Suprapubic skin (tissue), 4 donors: ENCODE measurements at regions not wholly inside any gene's neighbourhood (a gene's known extent, or its start where the extent isn't known, plus 50 kb on each side); places are given as distances from the start of the nearest gene placed in this dataset.

ENCODE experiments used
- CTCF ChIP-seq, 2 donors: fragments of 200-600 bp in 1 of 2; fragments of 450-650 bp in 1 of 2; sonication (generic) in 1 of 2; IDR thresholded peaks; one replicate each; pipeline ENCODE4 v1.5.1; 2016 to 2019; ENCODE audit warnings: antibody characterized with exemption in 2 of 2, mild to moderate bottlenecking in 1 of 2, moderate library complexity in 1 of 2
- EP300 ChIP-seq: sonication (generic); formaldehyde crosslinking; IDR thresholded peaks from one replicate; pipeline ENCODE4 v1.6.1; 2017; ENCODE audit warnings: antibody characterized with exemption
- POLR2A ChIP-seq, 2 donors: fragments of 450-650 bp; IDR thresholded peaks; one replicate each; pipeline ENCODE4 v1.6.1; 2017; ENCODE audit warnings: antibody characterized with exemption in 2 of 2, mild to moderate bottlenecking in 2 of 2, moderate library complexity in 2 of 2
- POLR2AphosphoS5 ChIP-seq, 3 donors: sonication (generic); formaldehyde crosslinking; IDR thresholded peaks; one replicate each; pipeline ENCODE4 v1.6.1; 2017; ENCODE audit warnings: antibody characterized with exemption in 3 of 3

- TF ChIP-seq CTCF (IDR thresholded peaks at IDR 0.05) (no peak), POLR2AphosphoS5 (IDR thresholded peaks at IDR 0.05) (no peak), POLR2A (IDR thresholded peaks at IDR 0.05) (no peak), EP300 (no peak)
Measured at GRCh38 chr6:132952986-132953385, 138.6 kb downstream of the RPS12 start.
